Muscle of leg (tissue), 3 donors: ENCODE measurements at regions not wholly inside any gene's neighbourhood (a gene's known extent, or its start where the extent isn't known, plus 50 kb on each side); places are given as distances from the start of the nearest gene placed in this dataset.
A peak's percentile ranks its signal among the peaks of the same experiment; 100 is the strongest.
"Not testable (repeated sequence)": the region's sequence is repeated elsewhere in the genome, so short reads cannot be mapped to it uniquely, and the experiment has no call there.

ENCODE experiments used
- DNase-seq: peaks from one replicate; pipeline ENCODE4 v3.0.0; 2013
- H3K27ac ChIP-seq: one replicate; pipeline ENCODE4 v1.5.1; 2013; ENCODE audit warnings: mild to moderate bottlenecking, low read length, control low read depth
- H3K27me3 ChIP-seq: one replicate; pipeline ENCODE4 v1.6.1; 2013; ENCODE audit warnings: low read length; ENCODE audit not compliant: control insufficient read depth, insufficient read depth
- H3K36me3 ChIP-seq: one replicate; pipeline ENCODE4 v1.6.1; 2013; ENCODE audit warnings: low read length; ENCODE audit not compliant: control insufficient read depth, insufficient read depth
- H3K4me1 ChIP-seq: one replicate; pipeline ENCODE4 v1.6.1; 2013; ENCODE audit warnings: low read length; ENCODE audit not compliant: control insufficient read depth, insufficient read depth
- H3K4me3 ChIP-seq: one replicate; pipeline ENCODE4 v1.5.1; 2013; ENCODE audit warnings: low read length, control low read depth
- H3K9me3 ChIP-seq: replicated peaks from 2 replicates; pipeline ENCODE4 v1.6.1; 2013; ENCODE audit warnings: low read depth, low read length; ENCODE audit not compliant: control insufficient read depth
- WGBS: methylation state at CpG from one replicate; pipeline ENCODE4 v1.1.5; 2013; ENCODE audit warnings: missing lambda C conversion rate; ENCODE audit not compliant: insufficient coverage; 5-methylcytosine and 5-hydroxymethylcytosine counted together

DNA sequence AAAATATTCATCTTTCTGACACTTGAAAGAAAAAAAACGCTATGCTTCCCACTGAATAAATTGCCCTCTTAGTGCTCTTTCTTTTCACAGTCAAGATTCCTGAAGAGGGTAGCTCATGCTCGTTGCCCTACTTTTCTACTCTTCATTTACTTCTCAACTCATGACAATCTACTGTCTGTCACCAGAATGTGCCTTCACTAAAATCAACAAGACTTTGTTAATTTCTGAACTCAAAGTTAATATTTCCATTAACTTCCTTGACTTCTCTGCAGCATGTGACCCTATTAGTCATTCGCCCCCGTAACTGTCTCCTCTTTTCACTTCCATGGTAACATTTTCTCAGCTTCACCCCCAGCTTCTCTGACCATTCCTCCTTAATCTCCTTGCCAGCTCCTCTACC, 98.9 kb upstream of the MAPRE2 start:
- WGBS, result 82% methylated on average over 4 of the region's 4 CpGs
- H3K36me3 ChIP-seq, result no peaks in the 10 kb centered on the region
- no peaks in the 10 kb centered on the region for H3K27me3 ChIP-seq
- no peaks in the 10 kb centered on the region for H3K4me1 ChIP-seq
- no peak overlapping the region for H3K4me3 ChIP-seq
- no peak for DNase-seq
- no peaks in the 10 kb centered on the region for H3K9me3 ChIP-seq
- no peak overlapping the region for H3K27ac ChIP-seq

DNA sequence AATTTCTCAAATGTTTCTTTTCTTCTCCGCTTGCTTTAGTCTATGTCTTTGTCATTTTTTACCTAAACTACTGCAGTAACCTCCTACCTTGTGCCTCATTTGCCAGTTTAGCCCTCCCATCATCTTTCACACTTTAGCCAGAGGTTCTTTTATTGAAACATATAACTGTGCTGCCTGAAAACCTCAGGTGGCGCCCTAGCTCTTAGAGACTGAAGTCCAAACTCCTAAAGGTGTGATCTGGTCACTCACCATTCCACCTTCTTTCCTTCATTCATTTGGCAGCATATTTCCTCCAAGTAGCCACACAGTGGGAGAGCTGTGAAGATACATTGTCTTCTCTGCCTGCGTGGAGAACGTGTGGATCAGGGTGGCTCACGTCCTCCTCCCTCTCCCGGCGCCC, 98.2 kb upstream of the MAPRE2 start:
- H3K4me1 ChIP-seq, result no peaks in the 10 kb centered on the region
- no peak for DNase-seq
- H3K27ac ChIP-seq, result no peak overlapping the region
- H3K27me3 ChIP-seq, result no peaks in the 10 kb centered on the region
- no peak overlapping the region for H3K4me3 ChIP-seq
- H3K9me3 ChIP-seq, result no peaks in the 10 kb centered on the region
- no peaks in the 10 kb centered on the region for H3K36me3 ChIP-seq
- WGBS, result no CpG with 5 or more reads among the region's 7 CpGs

DNA sequence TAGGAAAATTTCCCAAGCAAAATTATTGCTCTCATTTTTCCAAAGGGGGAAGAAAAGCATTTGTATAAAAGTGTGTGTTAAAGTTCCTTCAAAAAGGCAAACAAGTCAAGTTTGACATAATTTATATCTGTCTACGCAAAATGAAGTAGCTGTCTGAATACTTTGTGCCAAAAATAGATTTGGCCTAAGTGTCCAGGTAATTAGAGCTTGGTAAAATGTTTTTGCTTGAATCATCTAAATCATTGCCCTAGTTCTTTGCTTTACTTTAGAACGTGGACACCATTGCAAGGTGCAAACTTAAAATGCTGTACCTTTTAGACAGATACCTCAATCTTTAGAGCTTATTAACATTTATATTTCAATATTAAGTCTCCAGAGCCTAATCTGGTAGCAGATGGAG, 97.6 kb upstream of the MAPRE2 start:
- Histone ChIP-seq H3K4me3 (no peak overlapping the region), H3K27ac (no peak overlapping the region)
- 100% methylated on average over 1 of the region's 2 CpGs for WGBS

DNA sequence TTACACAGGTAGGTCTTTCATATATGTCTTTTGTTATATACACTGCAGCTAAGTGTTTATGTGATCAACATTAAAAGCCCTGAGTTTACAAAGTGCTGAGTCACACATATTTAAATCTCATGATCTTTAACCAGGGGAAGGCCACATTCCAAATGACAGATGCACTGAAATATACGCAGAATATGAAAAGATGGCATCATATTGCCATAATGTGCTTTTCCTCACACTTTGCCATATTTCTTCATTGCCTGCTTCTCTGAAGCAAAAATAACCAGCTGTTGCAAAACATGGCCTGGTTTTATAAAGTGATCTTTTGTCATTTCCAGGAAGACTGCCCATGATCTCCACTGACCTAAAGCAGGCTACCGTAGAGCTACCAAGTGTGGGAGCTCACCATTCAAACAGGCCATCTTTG, 93.5 kb upstream of the MAPRE2 start:
- Histone ChIP-seq H3K9me3 (no peaks in the 10 kb centered on the region), H3K4me1 (no peaks in the 10 kb centered on the region), H3K4me3 (no peak overlapping the region), H3K27ac (peak overlapping the region; percentile 10), H3K27me3 (no peaks in the 10 kb centered on the region), H3K36me3 (no peaks in the 10 kb centered on the region)
- no CpG with 5 or more reads among the region's 2 CpGs for WGBS
- DNase-seq, result peak; percentile 27

More for the DNA sequence above, 97.6 kb upstream of the MAPRE2 start:
- no peaks in the 10 kb centered on the region for H3K4me1 ChIP-seq
- no peaks in the 10 kb centered on the region for H3K36me3 ChIP-seq
- H3K9me3 ChIP-seq, result no peaks in the 10 kb centered on the region
- no peak for DNase-seq
- H3K27me3 ChIP-seq, result no peaks in the 10 kb centered on the region

DNA sequence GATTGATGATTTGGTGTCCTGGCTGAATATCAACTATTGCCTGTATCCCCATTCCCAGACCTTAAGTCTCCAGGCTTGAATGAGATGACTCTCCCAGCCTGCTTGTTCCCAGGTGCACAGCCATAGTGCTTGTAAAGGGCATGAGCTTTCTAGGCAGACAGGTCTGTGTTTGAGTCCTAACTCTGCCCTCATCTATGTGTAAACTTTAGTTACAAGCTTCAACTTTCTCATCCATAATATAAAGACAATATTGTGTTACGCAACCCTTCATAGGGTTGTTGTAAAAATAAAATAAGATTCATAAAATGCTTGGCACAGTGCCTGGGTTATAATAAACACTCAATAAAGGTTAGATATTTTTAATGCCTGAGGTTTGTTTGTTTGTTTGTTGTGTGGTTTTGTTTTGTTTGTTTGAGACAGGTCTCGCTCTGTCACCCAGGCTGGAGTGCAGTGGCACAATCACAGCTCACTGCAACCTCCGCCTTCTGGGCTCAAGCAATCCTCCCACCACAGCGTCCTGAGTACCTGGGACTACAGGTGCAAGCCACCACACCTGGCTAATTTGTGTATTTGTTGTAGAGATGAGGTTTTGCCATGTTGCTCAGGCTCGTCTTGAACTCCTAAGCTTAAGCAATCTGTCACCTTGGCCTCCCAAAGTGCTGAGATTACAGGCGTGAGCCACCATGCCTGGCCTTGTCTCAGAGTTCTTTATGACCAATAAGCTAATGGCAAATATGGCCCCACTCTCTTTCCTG, 89.4 kb upstream of the MAPRE2 start:
- Histone ChIP-seq H3K27me3 (no peaks in the 10 kb centered on the region), H3K4me1 (no peaks in the 10 kb centered on the region), H3K27ac (no peak overlapping the region), H3K9me3 (no peaks in the 10 kb centered on the region), H3K4me3 (no peak overlapping the region), H3K36me3 (no peaks in the 10 kb centered on the region)
- DNase-seq, result no peak
- WGBS, result 78% methylated on average over 2 of the region's 6 CpGs

DNA sequence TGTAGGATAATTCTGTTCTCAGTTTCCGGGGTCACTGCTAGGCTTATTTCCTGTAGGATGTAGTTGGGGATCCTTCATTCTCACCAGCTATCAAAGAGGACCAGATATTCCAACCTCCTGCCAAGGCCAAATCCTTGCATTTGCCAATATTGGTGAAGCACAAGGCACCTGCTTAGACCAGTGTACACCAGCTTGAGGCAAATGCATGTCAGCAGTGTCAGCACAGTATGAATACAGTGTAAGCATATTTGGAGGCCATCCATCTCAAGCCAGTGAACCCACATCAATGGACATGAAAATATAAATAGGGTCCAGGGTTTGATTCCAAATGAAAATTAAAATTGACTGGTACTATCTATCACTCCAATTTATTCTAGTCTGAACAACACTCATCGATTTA, 88.0 kb upstream of the MAPRE2 start:
- Histone ChIP-seq H3K27ac (no peak overlapping the region), H3K36me3 (no peaks in the 10 kb centered on the region), H3K4me3 (no peak overlapping the region), H3K27me3 (no peaks in the 10 kb centered on the region), H3K9me3 (no peaks in the 10 kb centered on the region), H3K4me1 (peaks cover 3% of the 10 kb centered on the region)
- DNase-seq, result no peak
- no CpG with 5 or more reads among the region's 2 CpGs for WGBS

DNA sequence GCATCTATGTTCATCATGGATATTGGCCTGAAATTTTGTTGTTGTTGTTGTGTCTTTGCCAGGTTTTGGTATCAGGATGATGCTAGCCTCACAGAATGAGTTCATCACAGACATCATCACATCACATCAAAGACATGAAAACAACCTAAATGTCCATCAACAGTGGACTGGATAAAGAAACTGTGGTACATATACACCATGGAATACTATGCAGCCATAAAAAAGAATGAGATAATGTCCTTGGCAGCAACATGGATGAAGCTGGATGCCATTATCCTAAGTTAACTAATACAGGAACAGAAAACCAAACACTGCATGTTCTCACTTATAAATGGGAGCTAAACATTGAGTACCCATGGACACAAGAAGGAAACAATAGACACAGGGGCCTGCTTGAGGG, 85.7 kb upstream of the MAPRE2 start:
- not testable (repeated sequence) for DNase-seq, H3K36me3 ChIP-seq, H3K9me3 ChIP-seq, H3K27ac ChIP-seq, H3K4me1 ChIP-seq, H3K4me3 ChIP-seq, H3K27me3 ChIP-seq

DNA sequence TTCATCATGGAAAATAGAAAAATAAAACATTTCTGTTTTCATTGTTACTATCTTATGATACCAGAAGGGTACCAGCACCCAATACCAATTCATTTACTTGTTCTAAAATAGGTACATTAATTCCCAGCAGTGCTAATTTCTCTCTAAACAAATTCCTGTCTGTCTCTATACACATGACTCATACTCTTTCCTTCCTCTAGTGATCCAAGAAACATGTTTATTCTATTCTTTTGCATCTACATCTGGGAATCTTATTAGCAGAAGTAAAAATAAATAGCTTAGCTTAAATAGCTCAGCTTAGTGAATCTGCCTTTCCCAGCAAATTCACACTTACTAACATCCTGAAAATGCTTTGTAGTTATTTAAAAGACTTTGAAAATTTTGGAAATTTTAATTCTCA, 84.5 kb upstream of the MAPRE2 start:
- Histone ChIP-seq H3K9me3 (no peaks in the 10 kb centered on the region), H3K27me3 (no peaks in the 10 kb centered on the region), H3K4me1 (peaks cover 3% of the 10 kb centered on the region), H3K27ac (no peak overlapping the region), H3K4me3 (no peak overlapping the region), H3K36me3 (no peaks in the 10 kb centered on the region)
- peak; percentile 74 for DNase-seq

DNA sequence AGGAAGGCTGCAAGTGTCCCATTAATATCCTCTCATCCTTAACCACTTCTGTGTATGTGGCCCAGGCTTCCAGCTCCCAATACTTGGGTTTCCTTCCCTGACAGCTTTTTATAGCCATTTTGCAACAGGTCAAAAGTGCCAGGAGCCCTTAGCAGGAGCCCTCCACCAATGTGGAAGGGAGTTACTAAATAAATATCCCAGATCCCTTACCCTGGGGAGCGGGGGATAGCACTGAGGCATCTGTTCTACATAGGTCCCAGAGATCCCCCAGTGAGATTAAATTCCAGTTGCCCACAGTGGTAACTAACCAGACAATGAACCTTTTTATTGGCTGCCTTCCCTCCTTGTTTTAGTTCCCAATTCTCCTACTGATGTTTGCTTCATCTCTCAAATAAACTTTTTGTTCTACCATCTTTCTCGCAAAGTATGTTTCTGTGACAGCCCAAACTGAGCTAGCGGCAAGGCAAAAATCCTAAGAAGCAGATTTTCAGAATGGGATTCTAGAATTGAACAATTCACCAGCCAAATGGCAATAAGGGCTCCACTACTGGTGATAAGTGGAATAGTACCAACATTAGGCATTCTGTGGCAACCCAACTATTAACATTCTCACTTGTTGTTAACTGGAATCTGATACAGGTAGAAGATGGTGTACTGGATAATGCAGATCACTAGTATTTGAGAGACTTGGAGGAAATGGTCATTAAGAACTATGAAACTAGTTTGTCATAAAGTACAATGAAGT, 83.9 kb upstream of the MAPRE2 start:
- Histone ChIP-seq H3K36me3 (no peaks in the 10 kb centered on the region), H3K27ac (peak overlapping the region; percentile 65), H3K9me3 (no peaks in the 10 kb centered on the region), H3K4me1 (peaks cover 3% of the 10 kb centered on the region), H3K4me3 (no peak overlapping the region), H3K27me3 (no peaks in the 10 kb centered on the region)
- peak; percentile 54 for DNase-seq
- WGBS, result 60% methylated on average over 1 of the region's 3 CpGs

DNA sequence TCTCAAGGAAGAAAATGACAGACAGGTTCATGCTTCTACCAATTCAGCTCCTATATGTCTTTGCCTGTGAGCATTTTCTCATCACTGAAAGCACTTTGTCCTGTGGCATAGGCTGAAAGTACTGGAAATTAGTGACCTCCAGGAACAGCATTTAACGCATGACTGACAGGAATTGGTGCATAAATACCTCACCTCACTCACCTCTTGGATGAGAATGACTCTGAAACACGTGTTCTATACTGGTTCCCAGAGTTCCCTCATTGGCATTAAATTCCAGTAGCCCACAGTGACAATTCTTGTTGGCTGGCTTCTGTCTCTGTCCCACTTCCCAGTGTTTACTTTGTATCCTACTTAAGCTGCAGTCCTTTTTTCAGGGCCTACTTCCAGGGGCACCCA, 83.4 kb upstream of the MAPRE2 start:
- 63% methylated on average over 1 of the region's 2 CpGs for WGBS
- no peaks in the 10 kb centered on the region for H3K36me3 ChIP-seq
- no peak overlapping the region for H3K27ac ChIP-seq

More for the DNA sequence above, 83.4 kb upstream of the MAPRE2 start:
- Histone ChIP-seq H3K9me3 (no peaks in the 10 kb centered on the region), H3K4me1 (peaks cover 3% of the 10 kb centered on the region), H3K27me3 (no peaks in the 10 kb centered on the region), H3K4me3 (no peak overlapping the region)
- no peak for DNase-seq
